ENCODE measurements at regions not wholly inside any gene's neighbourhood (a gene's known extent, or its start where the extent isn't known, plus 50 kb on each side); places are given as distances from the start of the nearest gene placed in this dataset.

- no peak for TF ChIP-seq POLR2A (IDR thresholded peaks at IDR 0.05; ENCODE audit: low read depth)
- no peak for TF ChIP-seq EP300 (IDR thresholded peaks at IDR 0.05)
- no peak for TF ChIP-seq CTCF (IDR thresholded peaks at IDR 0.05)
- no peak for TF ChIP-seq POLR2AphosphoS5 (IDR thresholded peaks at IDR 0.05)
These were observed 446.0 kb upstream of the MPDZ start for GRCh38 chr9:13725516-13725915.

All from esophagus muscularis mucosa (tissue), 4 donors.